ENCODE measurements at regions not wholly inside any gene's neighbourhood (a gene's known extent, or its start where the extent isn't known, plus 50 kb on each side); places are given as distances from the start of the nearest gene placed in this dataset.
"Not testable (repeated sequence)": the region's sequence is repeated elsewhere in the genome, so short reads cannot be mapped to it uniquely, and the experiment has no call there.

- DNase-seq (ENCODE audit: low spot score); in situ Hi-C loops (cut with MboI; ENCODE audit: low sequenced_read_pairs, unreplicated experiment): not testable (repeated sequence)
Measured at GRCh38 chr2:89246620-89247019, 555.1 kb downstream of the RPIA start.

- in situ Hi-C loops (cut with MboI; ENCODE audit: low sequenced_read_pairs, unreplicated experiment); DNase-seq (ENCODE audit: low spot score): not testable (repeated sequence)
Measured at GRCh38 chr2:89255013-89255412, 563.5 kb downstream of the RPIA start.

DNA sequence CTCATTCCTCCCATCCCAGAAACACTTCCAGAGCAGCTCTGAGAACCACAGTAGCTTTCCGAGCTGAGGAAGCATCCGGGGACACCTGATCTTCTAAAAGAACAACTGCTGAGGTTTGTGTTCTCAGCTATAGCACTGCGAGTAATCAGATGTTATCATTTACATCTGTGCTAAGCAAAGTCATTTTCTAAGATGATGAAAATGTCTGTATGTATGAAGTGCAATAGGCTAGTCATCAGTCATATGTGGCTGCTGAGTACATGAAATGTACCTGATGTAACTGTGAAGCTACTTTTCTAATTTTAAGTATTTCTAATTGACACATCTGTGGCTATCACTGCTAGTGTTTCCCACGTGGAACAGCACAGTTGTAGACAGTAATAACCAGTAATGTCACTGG, 582.0 kb downstream of the RPIA start:
- in situ Hi-C loops (cut with MboI; ENCODE audit: low sequenced_read_pairs, unreplicated experiment); DNase-seq (ENCODE audit: low spot score): not testable (repeated sequence)

GRCh38 chr2:89280536-89280935, 589.1 kb downstream of the RPIA start:
- DNase-seq (ENCODE audit: low spot score); in situ Hi-C loops (cut with MboI; ENCODE audit: low sequenced_read_pairs, unreplicated experiment): not testable (repeated sequence)

- DNase-seq (ENCODE audit: low spot score); in situ Hi-C loops (cut with MboI; ENCODE audit: low sequenced_read_pairs, unreplicated experiment): not testable (repeated sequence)
Measured at GRCh38 chr2:89286448-89287080, 595.1 kb downstream of the RPIA start.

DNA sequence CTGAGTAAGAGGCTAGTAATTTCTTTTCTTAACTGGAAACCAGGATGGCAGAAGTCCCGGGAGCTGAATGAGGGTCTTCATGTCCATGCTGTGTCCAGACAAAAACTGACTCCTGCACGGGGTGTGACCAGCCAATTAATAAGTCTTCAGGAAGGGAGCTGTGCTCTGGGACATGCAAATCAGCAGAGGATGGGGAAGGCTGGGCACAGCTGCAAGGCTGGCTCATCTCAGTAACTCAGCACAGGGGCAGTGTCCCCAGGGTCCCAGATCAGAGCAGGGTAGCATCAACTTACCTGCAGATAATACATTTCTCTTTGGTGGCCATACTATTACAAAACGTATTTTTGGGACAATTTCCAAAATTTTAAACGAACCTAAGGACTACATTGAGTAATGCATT, 595.6 kb downstream of the RPIA start:
- in situ Hi-C loops (cut with MboI; ENCODE audit: low sequenced_read_pairs, unreplicated experiment) = not testable (repeated sequence)

GRCh38 chr2:89291717-89292298, 600.3 kb downstream of the RPIA start:
- in situ Hi-C loops (cut with MboI; ENCODE audit: low sequenced_read_pairs, unreplicated experiment) = not testable (repeated sequence)

More for the DNA sequence above, 595.6 kb downstream of the RPIA start:
- DNase-seq (ENCODE audit: low spot score) = not testable (repeated sequence)

GRCh38 chr2:89293399-89293798, 601.9 kb downstream of the RPIA start:
- DNase-seq (ENCODE audit: low spot score); in situ Hi-C loops (cut with MboI; ENCODE audit: low sequenced_read_pairs, unreplicated experiment): not testable (repeated sequence)

More at GRCh38 chr2:89291717-89292298, 600.3 kb downstream of the RPIA start:
- not testable (repeated sequence) for DNase-seq (ENCODE audit: low spot score)

GRCh38 chr2:89294335-89294734, 602.9 kb downstream of the RPIA start:
- DNase-seq (ENCODE audit: low spot score); in situ Hi-C loops (cut with MboI; ENCODE audit: low sequenced_read_pairs, unreplicated experiment): not testable (repeated sequence)

DNA sequence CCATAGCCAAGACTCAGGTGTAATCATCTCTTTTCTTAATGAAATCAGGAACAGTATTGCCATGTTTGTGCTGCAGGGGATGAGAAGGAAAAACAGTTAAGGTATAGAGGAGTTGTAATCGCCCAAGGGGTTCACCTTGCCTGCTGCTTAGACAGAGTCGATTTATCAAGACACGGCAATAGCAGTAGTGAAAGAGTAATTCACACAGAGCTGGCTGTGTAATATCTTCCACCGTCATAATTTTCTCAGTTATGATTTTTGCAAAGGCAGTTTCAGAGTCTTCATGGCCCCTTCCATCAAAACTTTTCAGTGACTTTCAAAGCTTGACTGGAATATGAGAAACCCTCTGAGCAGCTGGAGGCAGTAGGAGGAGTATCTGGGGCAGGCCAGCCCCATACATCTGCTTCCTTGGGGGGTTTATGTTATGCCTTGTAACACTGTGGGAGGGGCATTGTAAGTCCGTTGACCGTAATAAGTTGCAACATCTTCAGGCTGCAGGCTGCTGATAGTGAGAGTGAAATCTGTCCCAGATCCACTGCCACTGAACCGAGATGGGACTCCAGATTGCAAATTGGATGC, 605.4 kb downstream of the RPIA start:
- in situ Hi-C loops (cut with MboI; ENCODE audit: low sequenced_read_pairs, unreplicated experiment); DNase-seq (ENCODE audit: low spot score): not testable (repeated sequence)

DNA sequence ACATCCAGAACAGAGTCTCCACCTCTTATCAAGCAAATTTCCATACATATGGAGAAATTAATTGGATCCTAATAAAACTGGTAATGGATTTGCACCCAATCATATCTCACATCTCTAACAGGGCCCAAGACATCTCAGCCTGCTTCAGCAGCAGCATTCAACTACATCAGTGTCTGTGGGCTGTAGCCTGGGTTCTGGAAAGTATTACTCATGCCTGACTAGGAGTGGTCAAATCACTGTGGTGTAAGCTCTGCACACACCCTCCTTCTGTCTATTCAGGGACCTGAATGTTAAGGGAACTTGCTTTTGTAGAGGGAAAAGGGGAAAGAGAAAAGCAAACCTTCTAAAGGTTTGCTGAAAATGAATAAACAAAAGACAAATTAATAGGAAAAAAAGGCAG, 607.7 kb downstream of the RPIA start:
- DNase-seq (ENCODE audit: low spot score); in situ Hi-C loops (cut with MboI; ENCODE audit: low sequenced_read_pairs, unreplicated experiment): not testable (repeated sequence)

DNA sequence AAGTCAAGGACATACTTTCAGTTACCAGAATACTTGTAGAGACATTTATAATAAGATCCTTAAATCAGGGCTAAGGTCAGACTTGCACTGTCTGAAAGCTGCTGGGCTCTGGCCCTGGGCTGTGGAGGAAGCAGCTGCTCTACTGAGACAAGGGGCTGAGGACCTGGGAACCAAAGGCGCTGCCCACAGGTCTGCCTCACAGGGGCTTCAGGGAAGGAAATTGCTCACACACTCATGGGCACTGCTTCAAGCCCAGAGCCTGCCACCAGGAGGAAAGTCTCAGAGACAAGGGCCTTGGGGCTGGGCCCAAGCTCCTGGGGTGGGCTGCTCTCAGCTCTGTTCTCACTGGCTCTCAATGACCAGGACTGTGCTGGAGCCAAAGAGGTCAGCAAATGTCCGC, 614.1 kb downstream of the RPIA start:
- in situ Hi-C loops (cut with MboI; ENCODE audit: low sequenced_read_pairs, unreplicated experiment); DNase-seq (ENCODE audit: low spot score): not testable (repeated sequence)

GRCh38 chr2:89306869-89307637, 615.6 kb downstream of the RPIA start:
- in situ Hi-C loops (cut with MboI; ENCODE audit: low sequenced_read_pairs, unreplicated experiment); DNase-seq (ENCODE audit: low spot score): not testable (repeated sequence)

DNA sequence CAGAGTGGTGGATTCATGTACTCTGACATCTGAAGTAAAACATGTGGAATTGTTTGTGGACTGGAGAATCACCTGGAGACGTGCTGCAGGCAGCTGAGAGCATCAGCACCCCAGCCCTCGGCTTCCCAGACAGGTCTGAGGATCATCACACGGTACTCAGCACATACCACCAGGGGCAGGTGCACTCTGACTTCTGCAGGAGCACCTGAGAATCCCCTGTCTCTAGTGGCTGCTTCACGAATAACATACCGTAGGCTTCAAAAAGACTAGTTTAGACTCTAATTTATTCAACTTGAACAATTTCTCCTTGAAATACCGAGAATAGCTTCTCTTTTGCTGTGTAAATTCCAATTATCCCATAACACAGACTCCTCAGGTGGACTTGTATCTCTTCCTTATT, 627.5 kb downstream of the RPIA start:
- DNase-seq (ENCODE audit: low spot score); in situ Hi-C loops (cut with MboI; ENCODE audit: low sequenced_read_pairs, unreplicated experiment): not testable (repeated sequence)

DNA sequence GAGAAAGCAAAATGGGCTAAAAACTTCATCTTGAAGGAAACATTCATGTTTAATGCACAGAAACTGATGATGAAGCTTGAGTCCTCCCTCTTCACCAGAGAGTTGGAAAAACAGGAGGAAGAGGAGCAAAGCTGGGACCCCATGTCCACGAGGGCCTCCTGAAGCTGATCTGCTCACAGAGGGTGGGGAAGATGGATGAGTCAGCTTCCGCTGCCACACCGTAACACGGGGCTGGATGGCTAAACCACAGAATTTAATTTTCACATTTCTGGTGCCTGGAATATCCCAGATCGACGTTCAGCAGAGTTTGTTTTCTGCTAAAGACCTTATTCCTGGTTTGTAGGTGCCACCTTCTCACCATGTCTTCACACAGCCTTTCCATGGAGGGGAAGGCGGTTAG, 634.4 kb downstream of the RPIA start:
- DNase-seq (ENCODE audit: low spot score); in situ Hi-C loops (cut with MboI; ENCODE audit: low sequenced_read_pairs, unreplicated experiment): not testable (repeated sequence)

Measured in GM13976 (cell line).